ENCODE measurements at regions not wholly inside any gene's neighbourhood (a gene's known extent, or its start where the extent isn't known, plus 50 kb on each side); places are given as distances from the start of the nearest gene placed in this dataset.

DNA sequence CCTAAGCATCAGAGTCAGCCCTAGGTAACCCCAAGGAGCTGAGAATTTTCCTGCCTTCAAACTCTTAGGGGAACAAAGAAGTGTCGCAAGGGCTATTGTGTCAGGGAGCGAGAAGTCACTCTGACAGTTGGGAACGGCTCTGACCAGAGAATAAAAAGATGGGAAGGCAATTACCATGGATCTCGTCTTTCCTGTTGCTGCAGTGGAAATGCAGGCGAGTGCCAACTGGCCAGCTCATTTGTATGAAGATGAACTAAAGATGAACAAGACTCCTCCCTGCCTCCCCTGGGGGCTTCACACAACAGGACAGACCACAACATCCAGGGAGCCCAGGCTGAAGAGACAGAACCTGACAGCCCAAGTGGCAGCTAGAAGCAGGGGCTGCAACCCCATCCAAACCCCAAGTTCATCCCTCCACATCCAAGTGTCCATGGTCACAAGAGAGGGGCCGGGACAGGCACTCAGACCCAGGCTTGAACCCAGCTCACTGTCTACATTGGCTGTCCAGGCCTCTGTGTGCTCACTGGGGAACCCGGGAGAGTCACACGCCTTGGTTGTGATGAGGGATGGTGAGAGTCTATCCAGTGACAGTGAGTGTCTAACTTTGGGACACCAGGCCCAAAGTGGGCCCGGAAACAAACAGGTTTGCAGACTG, 322.4 kb downstream of the BCL11B start:
- Histone ChIP-seq H3K27me3 (ENCODE audit: insufficient read depth in 3 of 3, low read length in 2 of 3) (peaks cover 0 to 2% (median 0%) of the 10 kb centered on the region in 3 donors), H3K9me3 (no peaks in the 10 kb centered on the region), H3K4me3 (no peak overlapping the region), H3K36me3 (ENCODE audit: insufficient read depth in 1 of 2, low read depth in 1 of 2) (no peaks in the 10 kb centered on the region), H3K27ac (no peak overlapping the region), H3K4me1 (no peaks in the 10 kb centered on the region)
- ATAC-seq: no peak
- intact Hi-C loops (cut with DNase I): no loop called here
- peak in 1 of 2 donors; percentile 44 for DNase-seq
- 60 to 66% (median 62%) methylated on average over 9 of the region's 9 CpGs for whole genome bisulfite sequencing, 3 donors
- TF ChIP-seq, protein P1, sequence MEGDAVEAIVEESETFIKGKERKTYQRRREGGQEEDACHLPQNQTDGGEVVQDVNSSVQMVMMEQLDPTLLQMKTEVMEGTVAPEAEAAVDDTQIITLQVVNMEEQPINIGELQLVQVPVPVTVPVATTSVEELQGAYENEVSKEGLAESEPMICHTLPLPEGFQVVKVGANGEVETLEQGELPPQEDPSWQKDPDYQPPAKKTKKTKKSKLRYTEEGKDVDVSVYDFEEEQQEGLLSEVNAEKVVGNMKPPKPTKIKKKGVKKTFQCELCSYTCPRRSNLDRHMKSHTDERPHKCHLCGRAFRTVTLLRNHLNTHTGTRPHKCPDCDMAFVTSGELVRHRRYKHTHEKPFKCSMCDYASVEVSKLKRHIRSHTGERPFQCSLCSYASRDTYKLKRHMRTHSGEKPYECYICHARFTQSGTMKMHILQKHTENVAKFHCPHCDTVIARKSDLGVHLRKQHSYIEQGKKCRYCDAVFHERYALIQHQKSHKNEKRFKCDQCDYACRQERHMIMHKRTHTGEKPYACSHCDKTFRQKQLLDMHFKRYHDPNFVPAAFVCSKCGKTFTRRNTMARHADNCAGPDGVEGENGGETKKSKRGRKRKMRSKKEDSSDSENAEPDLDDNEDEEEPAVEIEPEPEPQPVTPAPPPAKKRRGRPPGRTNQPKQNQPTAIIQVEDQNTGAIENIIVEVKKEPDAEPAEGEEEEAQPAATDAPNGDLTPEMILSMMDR (IDR thresholded peaks at IDR 0.05): no peak

GRCh38 chr14:98950353-98950895, 321.6 kb downstream of the BCL11B start:
- no peaks in the 10 kb centered on the region for H3K36me3 ChIP-seq (ENCODE audit: insufficient read depth in 1 of 2, low read depth in 1 of 2)
- 54 to 64% (median 62%) methylated on average over 5 of the region's 5 CpGs for WGBS, 3 donors
- H3K9me3 ChIP-seq: no peaks in the 10 kb centered on the region
- H3K4me3 ChIP-seq: no peak overlapping the region
- H3K27me3 ChIP-seq (ENCODE audit: insufficient read depth in 3 of 3, low read length in 2 of 3): peaks cover 0 to 2% (median 0%) of the 10 kb centered on the region in 3 donors
- DNase-seq (no peak), ATAC-seq (no peak)
- no peaks in the 10 kb centered on the region for H3K4me1 ChIP-seq
- TF ChIP-seq, protein P1 (IDR thresholded peaks at IDR 0.05): no peak
- intact Hi-C loops (cut with DNase I): no loop called here
- no peak overlapping the region for H3K27ac ChIP-seq

- 79 to 89% (median 88%) methylated on average over 3 of the region's 3 CpGs for WGBS, 3 donors
- no peaks in the 10 kb centered on the region for H3K9me3 ChIP-seq
- H3K4me1 ChIP-seq: no peaks in the 10 kb centered on the region
- TF ChIP-seq, protein P1 (IDR thresholded peaks at IDR 0.05): no peak
- H3K36me3 ChIP-seq (ENCODE audit: insufficient read depth in 1 of 2, low read depth in 1 of 2): no peaks in the 10 kb centered on the region
- intact Hi-C loops (cut with DNase I): no loop called here
- no peak for ATAC-seq
- peaks cover 0 to 2% (median 0%) of the 10 kb centered on the region in 3 donors for H3K27me3 ChIP-seq (ENCODE audit: insufficient read depth in 3 of 3, low read length in 2 of 3)
- DNase-seq: no peak
- H3K4me3 ChIP-seq: no peak overlapping the region
- no peak overlapping the region for H3K27ac ChIP-seq
These were observed 321.0 kb downstream of the BCL11B start for GRCh38 chr14:98951031-98951430.

- WGBS, 3 donors: 94 to 96% (median 94%) methylated on average over 8 of the region's 8 CpGs
- DNase-seq: no peak
These were observed 320.4 kb downstream of the BCL11B start for GRCh38 chr14:98951521-98952152.

More at GRCh38 chr14:98951521-98952152, 320.4 kb downstream of the BCL11B start:
- H3K27ac ChIP-seq: no peak overlapping the region
- no peak for ATAC-seq
- TF ChIP-seq, protein P1 (IDR thresholded peaks at IDR 0.05): no peak
- intact Hi-C loops (cut with DNase I): no loop called here
- no peaks in the 10 kb centered on the region for H3K9me3 ChIP-seq
- H3K36me3 ChIP-seq (ENCODE audit: insufficient read depth in 1 of 2, low read depth in 1 of 2): no peaks in the 10 kb centered on the region
- H3K27me3 ChIP-seq (ENCODE audit: insufficient read depth in 3 of 3, low read length in 2 of 3): peaks cover 0 to 2% (median 0%) of the 10 kb centered on the region in 3 donors
- no peaks in the 10 kb centered on the region for H3K4me1 ChIP-seq
- no peak overlapping the region for H3K4me3 ChIP-seq

All from psoas muscle (tissue), 7 donors.